ENCODE measurements at regions not wholly inside any gene's neighbourhood (a gene's known extent, or its start where the extent isn't known, plus 50 kb on each side); places are given as distances from the start of the nearest gene placed in this dataset.
"Not testable (repeated sequence)": the region's sequence is repeated elsewhere in the genome, so short reads cannot be mapped to it uniquely, and the experiment has no call there.

DNA sequence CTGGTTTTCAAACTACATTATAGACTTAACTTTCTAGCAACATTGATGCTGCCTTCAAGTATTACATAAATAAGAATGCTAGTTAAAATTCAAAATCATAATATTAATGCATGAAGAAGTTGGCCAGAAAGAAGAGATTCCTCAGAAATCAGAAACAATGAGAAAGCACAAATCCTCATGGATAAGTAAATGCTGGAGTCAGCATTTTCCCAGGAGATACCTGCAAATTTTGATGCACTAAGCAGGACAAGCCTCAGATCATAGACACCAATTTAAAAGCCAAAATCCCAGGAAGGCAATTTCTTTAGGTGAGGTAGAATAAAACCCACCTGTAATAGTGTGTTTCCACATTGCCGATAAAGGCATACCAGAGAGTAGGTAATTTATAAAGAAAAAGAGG lies 305.2 kb upstream of the TBX18 start:
- no peak for TF ChIP-seq POLR2A (IDR thresholded peaks at IDR 0.05; ENCODE audit: low read depth, low read length)
- DNase-seq (ENCODE audit: insufficient read length, low spot score) (no peak), FAIRE-seq (no peak)

GRCh38 chr6:85068221-85068620 lies 303.8 kb upstream of the TBX18 start:
- FAIRE-seq, result no peak
- TF ChIP-seq POLR2A (IDR thresholded peaks at IDR 0.05; ENCODE audit: low read depth, low read length), result no peak
- DNase-seq (ENCODE audit: insufficient read length, low spot score), result no peak

- no peak for TF ChIP-seq POLR2A (IDR thresholded peaks at IDR 0.05; ENCODE audit: low read depth, low read length)
- no peak for FAIRE-seq
- DNase-seq (ENCODE audit: insufficient read length, low spot score), result no peak
Observed at GRCh38 chr6:85066266-85066665, 301.9 kb upstream of the TBX18 start.

GRCh38 chr6:85065831-85066230 lies 301.4 kb upstream of the TBX18 start:
- no peak for DNase-seq (ENCODE audit: insufficient read length, low spot score)
- no peak for FAIRE-seq
- TF ChIP-seq POLR2A (IDR thresholded peaks at IDR 0.05; ENCODE audit: low read depth, low read length), result no peak

GRCh38 chr6:85063611-85064010 lies 299.2 kb upstream of the TBX18 start:
- no peak for FAIRE-seq
- DNase-seq (ENCODE audit: insufficient read length, low spot score), result no peak
- TF ChIP-seq POLR2A (IDR thresholded peaks at IDR 0.05; ENCODE audit: low read depth, low read length), result no peak

DNA sequence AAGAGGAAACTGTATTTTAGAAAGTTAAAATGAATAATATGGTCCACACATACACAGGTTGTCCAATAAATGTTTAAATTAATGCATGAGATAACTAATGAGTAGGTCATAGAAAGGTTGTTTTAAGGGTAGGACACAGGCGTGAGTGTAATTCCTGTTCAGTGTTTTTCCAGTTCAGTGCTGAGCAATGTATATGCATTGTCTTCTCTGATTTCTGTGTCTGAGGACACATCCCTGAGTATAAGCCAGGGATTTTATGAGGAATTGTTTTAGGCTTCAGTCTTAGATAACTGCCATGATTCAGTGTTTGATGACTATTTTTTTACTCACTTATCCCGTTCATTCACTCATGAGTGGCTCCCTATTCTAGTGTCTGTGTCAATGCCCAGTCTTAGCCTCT lies 298.5 kb upstream of the TBX18 start:
- no peak for FAIRE-seq
- no peak for TF ChIP-seq POLR2A (IDR thresholded peaks at IDR 0.05; ENCODE audit: low read depth, low read length)
- no peak for DNase-seq (ENCODE audit: insufficient read length, low spot score)

- DNase-seq (ENCODE audit: insufficient read length, low spot score), result no peak
- no peak for TF ChIP-seq POLR2A (IDR thresholded peaks at IDR 0.05; ENCODE audit: low read depth, low read length)
- FAIRE-seq, result no peak
Observed at GRCh38 chr6:85058806-85059205, 294.4 kb upstream of the TBX18 start.

DNA sequence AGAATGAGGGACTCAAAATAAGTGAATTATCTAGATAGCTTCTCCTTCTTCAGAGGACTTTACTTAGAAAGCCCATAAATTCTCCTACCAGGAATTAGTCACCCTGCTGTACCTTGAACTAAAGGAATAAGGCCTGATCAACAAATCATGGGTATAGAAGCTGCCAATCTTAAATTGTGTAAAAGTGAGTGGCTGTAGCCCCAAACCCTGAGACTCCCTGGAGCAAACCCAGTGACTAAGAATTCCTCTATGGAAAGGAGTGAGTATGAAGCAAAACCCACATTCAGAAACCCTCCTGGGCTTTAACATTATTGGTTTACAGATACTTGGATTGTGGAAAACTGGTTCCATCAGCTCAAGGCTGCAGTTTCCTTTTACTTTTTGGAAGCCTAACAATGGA lies 285.8 kb upstream of the TBX18 start:
- no peak for DNase-seq (ENCODE audit: insufficient read length, low spot score)
- no peak for TF ChIP-seq POLR2A (IDR thresholded peaks at IDR 0.05; ENCODE audit: low read depth, low read length)
- no peak for FAIRE-seq

- FAIRE-seq (no peak), DNase-seq (ENCODE audit: insufficient read length, low spot score) (no peak)
- no peak for TF ChIP-seq POLR2A (IDR thresholded peaks at IDR 0.05; ENCODE audit: low read depth, low read length)
Observed at GRCh38 chr6:85049282-85049681, 284.9 kb upstream of the TBX18 start.

GRCh38 chr6:85047818-85048217 lies 283.4 kb upstream of the TBX18 start:
- TF ChIP-seq POLR2A (IDR thresholded peaks at IDR 0.05; ENCODE audit: low read depth, low read length), result no peak
- FAIRE-seq (no peak), DNase-seq (ENCODE audit: insufficient read length, low spot score) (no peak)

- not testable (repeated sequence) for DNase-seq (ENCODE audit: insufficient read length, low spot score); FAIRE-seq
Observed at GRCh38 chr6:85045767-85046166, 281.4 kb upstream of the TBX18 start.

DNA sequence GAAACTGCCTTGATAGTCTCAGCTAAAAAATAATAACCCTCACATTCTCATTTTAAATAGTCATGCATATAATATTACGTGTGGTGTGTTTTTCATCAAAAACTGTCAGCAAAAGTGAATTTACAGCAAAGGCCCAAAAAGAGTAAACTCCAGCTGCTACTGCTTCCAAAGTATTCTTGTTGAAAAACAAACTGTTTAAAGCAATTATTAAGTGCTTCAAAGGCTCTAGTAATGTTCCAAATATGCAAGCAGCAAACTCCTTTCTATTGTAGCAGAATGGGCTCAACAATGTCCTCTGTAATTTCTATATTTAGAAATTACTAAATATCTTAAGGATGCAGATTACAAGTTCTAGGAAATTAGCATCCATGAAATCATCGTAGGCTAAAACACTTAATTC lies 280.0 kb upstream of the TBX18 start:
- no peak for TF ChIP-seq POLR2A (IDR thresholded peaks at IDR 0.05; ENCODE audit: low read depth, low read length)
- DNase-seq (ENCODE audit: insufficient read length, low spot score) (no peak), FAIRE-seq (no peak)

- no peak for DNase-seq (ENCODE audit: insufficient read length, low spot score)
- no peak for FAIRE-seq
- TF ChIP-seq POLR2A (IDR thresholded peaks at IDR 0.05; ENCODE audit: low read depth, low read length), result no peak
Observed at GRCh38 chr6:85041376-85041775, 277.0 kb upstream of the TBX18 start.

DNA sequence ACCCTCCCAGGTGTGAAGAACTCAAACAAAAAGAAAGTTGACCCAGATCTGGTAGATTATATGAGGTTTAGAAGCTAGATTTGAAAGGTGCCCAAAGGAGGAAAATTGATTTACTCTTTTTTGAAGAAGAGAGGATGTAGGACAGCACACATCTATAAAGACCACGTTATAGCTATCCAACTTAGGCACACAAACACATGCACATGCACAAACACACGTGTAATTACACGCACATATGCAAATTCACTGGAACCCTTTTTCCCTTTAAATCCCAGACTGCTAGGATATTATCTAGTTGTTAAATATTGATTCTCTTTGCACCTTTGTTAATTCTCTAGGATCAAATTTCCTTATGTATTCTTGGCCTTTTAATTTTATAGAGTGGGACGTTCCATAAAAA lies 272.8 kb upstream of the TBX18 start:
- TF ChIP-seq POLR2A (IDR thresholded peaks at IDR 0.05; ENCODE audit: low read depth, low read length), result no peak

GRCh38 chr6:85035766-85036165 lies 271.4 kb upstream of the TBX18 start:
- DNase-seq (ENCODE audit: insufficient read length, low spot score) (no peak), FAIRE-seq (no peak)
- no peak for TF ChIP-seq POLR2A (IDR thresholded peaks at IDR 0.05; ENCODE audit: low read depth, low read length)

More for the DNA sequence above, 272.8 kb upstream of the TBX18 start:
- no peak for DNase-seq (ENCODE audit: insufficient read length, low spot score)
- no peak for FAIRE-seq

- DNase-seq (ENCODE audit: insufficient read length, low spot score), result no peak
- TF ChIP-seq POLR2A (IDR thresholded peaks at IDR 0.05; ENCODE audit: low read depth, low read length), result no peak
- no peak for FAIRE-seq
Observed at GRCh38 chr6:85033547-85033946, 269.1 kb upstream of the TBX18 start.

All from H54 (cell line).